ENCODE measurements at regions not wholly inside any gene's neighbourhood (a gene's known extent, or its start where the extent isn't known, plus 50 kb on each side); places are given as distances from the start of the nearest gene placed in this dataset.

DNA sequence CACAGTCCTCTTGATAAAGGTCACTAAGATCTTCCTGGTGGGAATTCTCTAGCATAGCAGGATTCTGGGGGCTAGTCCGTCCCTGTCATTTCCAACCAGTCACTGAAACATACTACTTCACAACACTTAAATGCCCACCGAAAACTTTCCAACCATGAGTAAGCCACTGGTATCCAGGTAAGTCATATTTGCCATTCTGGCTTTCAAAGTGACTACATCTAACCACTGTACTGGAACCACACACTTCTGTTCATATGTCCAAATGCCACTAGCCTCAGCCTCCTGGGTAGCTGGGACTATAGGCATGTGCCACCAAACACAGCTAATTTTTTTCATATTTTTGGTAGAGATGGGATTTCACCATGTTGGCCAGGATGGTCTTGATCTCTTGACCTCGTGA is 64.3 kb upstream of the VANGL1 start:
- no peak for DNase-seq

DNA sequence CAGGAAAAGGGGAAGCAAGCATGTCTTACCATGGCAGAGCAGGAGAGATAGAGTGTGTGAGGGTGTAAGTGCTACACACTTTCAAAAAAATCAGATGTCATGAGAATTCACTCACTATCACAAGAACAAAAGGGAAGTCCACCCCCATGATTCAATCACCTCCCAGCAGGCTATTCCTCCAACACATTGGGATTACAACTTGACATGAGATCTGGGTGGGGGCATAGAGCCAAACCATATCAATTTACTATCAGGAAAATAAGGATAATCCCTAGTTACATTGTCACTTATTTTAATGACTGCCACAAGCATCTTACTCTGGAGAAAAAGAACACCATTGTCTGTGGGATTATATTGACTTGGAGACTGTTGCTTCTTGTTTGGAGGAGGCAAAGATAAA is 66.1 kb upstream of the VANGL1 start:
- no peak for DNase-seq

DNA sequence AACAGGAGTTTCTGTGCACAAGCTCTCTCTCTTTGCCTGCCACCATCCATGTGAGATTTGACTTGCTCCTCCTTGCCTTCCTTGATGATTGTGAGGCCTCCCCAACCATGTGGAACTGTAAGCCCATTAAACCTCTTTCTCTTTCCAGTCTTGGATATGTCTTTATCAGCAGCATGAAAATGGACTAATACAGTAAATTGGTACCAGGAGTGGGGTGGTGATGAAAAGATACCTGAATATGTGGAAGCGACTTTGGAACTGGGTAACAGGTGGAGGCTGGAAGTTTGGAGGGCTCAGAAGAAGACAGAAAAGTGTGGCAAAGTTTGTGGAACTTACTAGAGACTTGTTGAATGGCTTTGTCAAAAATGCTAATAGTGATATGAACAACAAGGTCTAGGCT is 69.1 kb upstream of the VANGL1 start:
- DNase-seq, result no peak

DNA sequence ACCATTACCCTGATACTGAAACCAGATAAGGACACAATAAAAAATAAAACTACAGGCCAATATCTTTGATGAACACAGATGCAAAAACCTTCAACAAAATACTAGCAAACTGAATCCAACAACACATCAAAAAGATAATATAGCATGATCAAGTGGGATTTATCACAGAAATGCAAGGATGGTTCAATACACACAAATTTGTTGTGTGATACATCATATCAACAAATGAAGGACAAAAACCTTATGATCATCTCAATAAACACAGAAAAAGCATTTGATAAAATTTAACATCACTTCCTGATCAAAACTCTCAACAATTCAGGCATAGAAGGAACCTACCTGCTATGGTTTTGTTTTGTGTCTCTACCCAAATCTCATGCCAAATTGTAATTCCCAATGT is 74.3 kb upstream of the VANGL1 start:
- no peak for DNase-seq

GRCh38 chr1:115565791-115566190 is 76.0 kb upstream of the VANGL1 start:
- no peak for DNase-seq

- no peak for DNase-seq
Observed at GRCh38 chr1:115565353-115565752, 76.4 kb upstream of the VANGL1 start.

- no peak for DNase-seq
Observed at GRCh38 chr1:115564201-115564600, 77.6 kb upstream of the VANGL1 start.

DNA sequence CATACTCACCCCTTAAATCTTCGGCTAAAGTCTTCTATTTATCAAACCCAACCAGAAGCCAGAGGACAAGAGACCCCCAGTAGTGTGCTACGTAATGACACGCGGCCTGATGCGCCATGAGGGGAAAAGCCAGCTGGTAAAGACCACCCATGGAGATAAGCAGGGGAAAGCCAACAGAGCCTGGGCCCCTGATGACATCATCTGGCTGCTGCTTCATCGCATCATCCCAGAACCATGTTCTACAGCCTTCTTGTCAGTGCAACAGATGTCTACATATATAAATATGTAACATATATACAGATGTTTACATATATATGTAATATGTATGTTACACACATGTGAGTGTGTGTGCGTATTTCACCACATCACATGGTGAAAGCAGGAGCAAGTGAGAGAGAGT is 81.7 kb upstream of the VANGL1 start:
- no peak for DNase-seq

DNA sequence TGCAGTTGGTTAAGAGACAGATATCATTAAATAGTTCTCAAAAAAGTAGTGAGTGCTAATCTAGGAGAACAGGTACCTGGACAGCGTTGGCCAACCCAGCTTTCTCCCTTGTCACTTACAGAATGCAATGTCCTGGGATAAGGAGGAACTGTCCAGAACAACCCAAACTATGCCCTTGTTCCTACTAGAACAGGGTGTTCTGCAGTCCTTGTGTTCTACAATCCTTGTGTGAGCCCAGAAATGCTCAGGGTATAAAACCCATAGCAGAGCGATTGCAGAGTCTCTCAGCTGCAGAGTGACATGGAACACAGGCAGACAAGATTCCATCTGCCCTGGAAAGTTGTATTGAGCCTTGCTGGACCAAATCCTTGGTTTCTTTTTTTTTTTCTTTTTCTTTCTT is 83.5 kb upstream of the VANGL1 start:
- no peak for DNase-seq

DNA sequence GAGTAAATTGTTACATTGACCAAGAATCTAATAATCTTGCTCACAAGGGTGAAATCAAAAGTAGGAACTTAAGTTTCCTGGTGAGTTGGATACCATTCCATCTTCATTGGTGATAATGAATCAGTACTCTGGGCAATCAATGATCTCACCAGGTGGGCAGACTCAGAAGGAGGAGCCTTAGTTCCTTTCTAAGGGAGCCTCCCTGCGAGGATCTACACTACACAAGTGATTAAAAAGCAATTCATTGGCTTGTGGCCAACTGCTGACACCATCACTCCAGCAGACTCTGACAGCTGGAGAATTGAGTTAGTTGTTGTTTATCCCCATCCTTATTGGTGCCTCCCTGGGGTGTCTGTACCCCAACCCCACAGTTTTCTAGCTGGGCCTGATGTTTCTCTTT is 84.1 kb upstream of the VANGL1 start:
- DNase-seq, result no peak

DNA sequence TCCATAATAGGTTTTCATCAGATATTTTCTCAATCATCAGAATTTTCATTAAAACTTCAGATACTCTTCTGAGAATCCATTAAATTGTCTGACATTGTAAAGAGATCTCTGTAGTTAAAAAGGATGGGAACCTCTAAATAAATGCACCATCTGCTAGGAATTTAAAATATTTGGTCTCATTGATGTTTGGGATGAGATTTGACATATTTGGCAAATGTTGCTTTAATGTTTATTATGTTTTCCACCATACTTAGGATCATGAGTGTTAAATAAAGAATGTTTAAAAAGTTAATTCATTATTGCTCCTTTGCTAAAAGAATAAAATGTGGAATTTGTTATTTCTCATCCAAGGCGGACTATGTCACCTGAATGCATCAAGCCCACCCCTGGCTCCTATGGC is 85.5 kb upstream of the VANGL1 start:
- DNase-seq, result no peak

DNA sequence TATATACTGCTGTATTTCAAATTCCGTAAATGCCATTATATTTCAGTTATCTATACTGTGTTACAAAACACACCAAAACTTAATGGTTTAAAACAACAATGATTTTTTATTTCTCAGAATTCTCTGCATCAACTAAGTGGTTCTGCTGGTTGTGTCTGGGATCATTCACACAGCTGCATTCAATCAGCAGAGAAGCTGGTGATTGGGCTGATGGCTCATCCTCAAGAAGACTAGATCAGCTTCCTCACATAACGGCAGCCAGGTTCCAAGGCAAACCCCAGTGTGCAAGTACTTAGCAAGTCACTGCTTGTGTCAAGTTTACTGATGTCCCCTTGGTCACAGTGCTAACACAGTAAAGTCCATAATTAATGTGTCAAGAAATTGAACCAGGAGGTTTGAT is 86.3 kb upstream of the VANGL1 start:
- no peak for DNase-seq

GRCh38 chr1:115547696-115548095 is 94.1 kb upstream of the VANGL1 start:
- no peak for DNase-seq

DNA sequence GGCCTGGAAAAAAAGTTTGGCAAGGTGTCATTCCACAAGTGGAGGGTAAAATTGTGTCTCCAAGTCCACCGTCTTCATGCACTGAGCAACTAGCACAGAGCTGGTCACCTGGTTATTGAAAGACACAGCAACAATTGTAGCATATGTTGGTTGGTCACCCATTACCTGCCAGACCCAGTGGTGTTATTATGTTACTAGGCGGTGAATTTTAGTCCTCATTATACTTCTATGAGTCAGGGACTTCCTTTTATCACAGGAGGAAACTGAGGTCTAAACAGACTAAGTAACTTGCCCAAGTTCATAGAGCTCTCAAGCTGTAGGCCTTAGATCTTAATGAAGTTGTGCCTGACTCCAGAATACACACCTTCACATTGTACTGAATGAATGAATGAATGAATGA is 94.9 kb upstream of the VANGL1 start:
- no peak for DNase-seq

DNA sequence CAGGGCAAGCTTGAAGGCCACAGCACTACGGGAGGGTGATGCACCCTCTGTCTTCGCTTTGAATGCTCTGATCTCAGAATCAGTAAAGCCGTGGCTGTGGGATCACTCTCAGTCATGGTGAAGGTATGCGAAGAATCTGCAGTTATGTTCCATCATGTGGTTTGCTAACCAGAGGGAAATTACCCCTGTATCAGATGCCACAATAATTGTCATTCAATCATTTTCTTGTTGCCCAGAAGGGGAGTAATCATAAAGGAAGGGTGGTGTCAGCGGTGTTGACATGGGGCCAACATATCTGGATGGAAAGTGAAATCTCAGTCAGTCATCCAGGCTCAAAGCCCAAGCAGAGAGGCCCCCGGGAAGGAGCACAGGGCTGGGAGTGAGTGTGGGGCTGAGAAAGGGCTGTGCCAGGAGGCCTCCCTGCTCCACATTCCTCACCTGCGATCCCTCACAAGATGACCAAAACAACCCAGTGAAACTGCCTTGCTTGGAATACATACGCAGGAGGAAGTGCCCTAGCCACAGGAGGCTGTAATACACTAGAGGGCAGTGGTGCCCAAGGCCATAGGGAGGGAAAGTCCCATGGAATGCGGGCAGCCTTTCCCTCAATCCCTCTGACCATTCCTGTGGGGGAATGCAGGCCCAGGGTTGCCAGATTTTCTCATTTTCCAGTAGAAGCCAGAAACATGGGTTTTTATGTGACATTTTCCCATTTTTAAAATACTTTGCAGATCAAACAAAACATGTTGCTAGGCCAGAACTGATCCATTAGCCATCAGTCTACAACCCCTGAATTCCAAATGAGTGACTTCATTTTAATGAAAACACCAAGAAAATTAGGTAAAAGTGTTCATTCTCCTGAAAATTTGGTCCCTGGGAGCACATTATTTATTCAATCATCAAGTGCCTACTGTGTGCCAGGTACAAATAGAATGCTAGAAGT is 95.7 kb upstream of the VANGL1 start:
- no peak for DNase-seq

GRCh38 chr1:115545096-115545720 is 96.6 kb upstream of the VANGL1 start:
- no peak for DNase-seq

- no peak for DNase-seq
Observed at GRCh38 chr1:115544131-115544530, 97.6 kb upstream of the VANGL1 start.

- no peak for DNase-seq
Observed at GRCh38 chr1:115543247-115543646, 98.5 kb upstream of the VANGL1 start.

DNA sequence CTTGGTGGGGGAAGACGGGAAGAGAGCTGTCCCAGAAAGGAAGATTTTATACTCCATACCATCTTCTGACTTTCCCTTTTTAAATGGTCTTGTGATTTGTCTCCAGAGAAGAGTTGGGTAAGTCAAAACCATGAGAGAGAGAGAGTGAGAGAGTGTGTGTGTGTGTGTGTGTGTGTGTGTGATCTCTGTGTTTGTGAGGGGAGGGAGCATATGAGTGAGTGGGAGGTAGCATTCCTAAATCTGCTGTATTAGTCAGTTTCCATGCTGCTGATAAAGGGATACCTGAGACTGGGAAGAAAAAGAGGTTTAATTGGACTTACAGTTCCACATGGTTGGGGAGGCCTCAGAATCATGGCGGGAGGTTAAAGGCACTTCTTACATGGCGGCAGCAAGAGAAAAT is 102.0 kb upstream of the VANGL1 start:
- DNase-seq, result no peak

DNA sequence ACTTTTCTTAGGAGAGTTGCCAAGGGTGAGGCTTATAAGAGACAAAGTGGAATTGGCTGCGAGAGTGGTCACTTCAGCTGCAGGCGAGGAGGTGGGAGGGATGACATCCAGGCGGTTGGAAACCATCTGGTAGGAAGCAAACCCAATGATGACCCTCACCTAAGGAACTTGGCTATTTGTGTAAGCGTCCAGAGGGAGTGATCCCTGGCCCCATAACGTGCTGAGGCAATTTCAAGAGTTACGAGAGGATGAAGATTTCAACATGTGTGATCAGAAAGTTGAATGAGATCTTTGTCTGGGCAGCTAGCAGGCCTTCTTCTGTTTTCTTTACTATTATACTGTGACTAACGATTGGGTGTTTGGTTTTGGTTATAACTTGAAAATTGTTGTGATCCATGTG is 102.7 kb upstream of the VANGL1 start:
- DNase-seq, result no peak

DNA sequence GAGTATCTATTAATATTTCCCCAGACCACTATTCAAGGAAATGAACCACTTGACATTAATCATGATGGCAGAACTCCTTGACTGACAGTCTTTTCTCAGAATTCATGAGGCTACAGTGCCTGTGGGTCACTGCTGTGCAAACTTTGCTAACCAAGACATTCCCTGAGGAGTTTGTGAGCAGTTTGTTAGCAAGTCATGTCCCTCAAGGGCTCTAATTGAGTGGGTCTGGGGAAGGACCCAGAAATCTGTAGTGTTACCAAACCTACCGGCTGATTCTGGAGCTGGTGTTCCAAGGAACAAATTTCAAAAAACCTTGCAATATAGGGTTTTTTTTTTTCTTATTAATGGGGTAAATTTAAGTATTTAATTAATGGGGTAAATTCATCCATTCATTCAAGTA is 103.2 kb upstream of the VANGL1 start:
- DNase-seq, result no peak

GRCh38 chr1:115537415-115537814 is 104.4 kb upstream of the VANGL1 start:
- no peak for DNase-seq

- no peak for DNase-seq
Observed at GRCh38 chr1:115536279-115536816, 105.4 kb upstream of the VANGL1 start.

GRCh38 chr1:115534106-115534505 is 107.7 kb upstream of the VANGL1 start:
- DNase-seq, result no peak
